ENCODE measurements at regions not wholly inside any gene's neighbourhood (a gene's known extent, or its start where the extent isn't known, plus 50 kb on each side); places are given as distances from the start of the nearest gene placed in this dataset.

DNA sequence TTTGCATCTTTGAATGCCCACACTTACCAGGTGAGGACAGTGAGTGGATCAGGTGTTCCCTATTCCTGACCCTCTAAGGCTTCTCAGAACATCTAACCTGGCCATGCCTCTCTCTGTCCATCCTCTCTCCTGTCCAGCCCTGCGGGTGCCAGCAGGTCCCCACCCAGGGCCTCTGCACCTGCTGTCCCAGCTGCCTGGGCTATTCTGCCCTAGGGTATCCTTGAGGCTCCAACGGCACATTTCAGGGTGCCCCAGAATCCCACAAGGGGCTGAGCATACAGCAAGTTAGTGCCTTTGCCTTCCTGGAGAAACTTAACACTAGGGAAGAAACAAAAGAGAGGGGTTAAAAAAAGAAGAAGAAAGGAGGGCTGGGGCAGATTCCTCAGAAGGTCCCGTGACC is 107.4 kb downstream of the UNCX start:
- no peak for ATAC-seq
- peaks cover 5 to 32% (median 12%) of the 10 kb centered on the region in 3 donors for H3K27me3 ChIP-seq
- in situ Hi-C loops (cut with MboI; ENCODE audit: low sequenced_read_pairs in 4 of 4) = no loop called here
- no peak overlapping the region for H3K4me3 ChIP-seq
- intact Hi-C loops (cut with DNase I; ENCODE audit: low total_unique reads) = no loop called here
- no peak for TF ChIP-seq POLR2A (IDR thresholded peaks at IDR 0.05)
- TF ChIP-seq, protein P1, sequence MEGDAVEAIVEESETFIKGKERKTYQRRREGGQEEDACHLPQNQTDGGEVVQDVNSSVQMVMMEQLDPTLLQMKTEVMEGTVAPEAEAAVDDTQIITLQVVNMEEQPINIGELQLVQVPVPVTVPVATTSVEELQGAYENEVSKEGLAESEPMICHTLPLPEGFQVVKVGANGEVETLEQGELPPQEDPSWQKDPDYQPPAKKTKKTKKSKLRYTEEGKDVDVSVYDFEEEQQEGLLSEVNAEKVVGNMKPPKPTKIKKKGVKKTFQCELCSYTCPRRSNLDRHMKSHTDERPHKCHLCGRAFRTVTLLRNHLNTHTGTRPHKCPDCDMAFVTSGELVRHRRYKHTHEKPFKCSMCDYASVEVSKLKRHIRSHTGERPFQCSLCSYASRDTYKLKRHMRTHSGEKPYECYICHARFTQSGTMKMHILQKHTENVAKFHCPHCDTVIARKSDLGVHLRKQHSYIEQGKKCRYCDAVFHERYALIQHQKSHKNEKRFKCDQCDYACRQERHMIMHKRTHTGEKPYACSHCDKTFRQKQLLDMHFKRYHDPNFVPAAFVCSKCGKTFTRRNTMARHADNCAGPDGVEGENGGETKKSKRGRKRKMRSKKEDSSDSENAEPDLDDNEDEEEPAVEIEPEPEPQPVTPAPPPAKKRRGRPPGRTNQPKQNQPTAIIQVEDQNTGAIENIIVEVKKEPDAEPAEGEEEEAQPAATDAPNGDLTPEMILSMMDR (IDR thresholded peaks at IDR 0.05 in 4 of 5, conservative IDR thresholded peaks at IDR 0.05 in 1 of 5) = no peak
- no peak for DNase-seq
- H3K36me3 ChIP-seq = no peaks in the 10 kb centered on the region
- H3K4me1 ChIP-seq = no peaks in the 10 kb centered on the region
- no peaks in the 10 kb centered on the region for H3K9me3 ChIP-seq
- H3K27ac ChIP-seq = no peak overlapping the region

DNA sequence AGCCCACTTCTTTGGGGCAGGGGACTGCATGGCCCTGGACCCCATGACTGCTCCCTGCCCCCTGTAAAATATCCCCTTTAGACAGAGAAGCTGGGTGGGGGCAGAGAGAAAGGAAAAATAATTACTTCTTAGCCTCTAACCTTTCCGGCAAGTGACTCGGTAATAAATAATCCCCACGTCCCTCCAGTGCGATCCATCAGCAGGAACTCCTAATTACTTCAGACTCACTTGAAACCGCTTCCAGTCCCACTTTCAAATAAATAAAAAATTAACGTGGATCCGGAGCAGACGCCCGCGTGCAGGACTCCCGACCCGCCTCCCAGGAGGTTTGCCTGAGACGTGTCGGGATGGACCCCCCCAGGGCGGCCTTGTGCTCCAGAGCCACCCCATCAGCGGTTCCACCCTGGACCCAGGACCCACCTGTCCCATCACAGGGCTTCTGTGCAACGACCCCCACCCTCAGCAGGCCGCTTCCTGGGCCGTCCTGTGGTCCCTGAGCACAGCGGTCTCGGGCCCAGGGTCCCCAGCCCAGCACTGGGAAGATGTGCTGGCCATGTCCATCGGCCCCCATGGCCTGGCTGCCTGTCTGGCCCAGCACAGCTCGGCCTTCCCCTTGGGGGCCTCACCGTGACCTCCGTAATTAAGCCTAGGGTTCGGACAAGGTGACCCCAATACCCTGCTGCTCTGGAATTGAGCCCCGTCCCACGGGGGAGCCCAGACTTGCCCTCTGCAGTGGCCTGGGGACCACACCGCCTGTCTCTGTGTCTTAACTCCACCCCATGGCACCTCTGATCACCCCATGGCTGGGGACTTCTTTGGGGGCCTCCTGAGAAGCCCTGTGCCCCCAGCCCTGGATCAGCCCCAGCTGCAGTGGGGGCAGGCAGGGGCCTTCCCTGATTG is 108.0 kb downstream of the UNCX start:
- intact Hi-C loops (cut with DNase I; ENCODE audit: low total_unique reads) (no loop called here), in situ Hi-C loops (cut with MboI; ENCODE audit: low sequenced_read_pairs in 4 of 4) (no loop called here)
- ATAC-seq (no peak), DNase-seq (no peak)
- H3K27me3 ChIP-seq = peaks cover 10 to 27% (median 12%) of the 10 kb centered on the region in 3 donors
- no peaks in the 10 kb centered on the region for H3K36me3 ChIP-seq
- no peak overlapping the region for H3K4me3 ChIP-seq
- no peaks in the 10 kb centered on the region for H3K9me3 ChIP-seq
- no peak for TF ChIP-seq POLR2A (IDR thresholded peaks at IDR 0.05)
- TF ChIP-seq, protein P1 (IDR thresholded peaks at IDR 0.05 in 4 of 5, conservative IDR thresholded peaks at IDR 0.05 in 1 of 5) = no peak
- H3K4me1 ChIP-seq = no peaks in the 10 kb centered on the region
- no peak overlapping the region for H3K27ac ChIP-seq

DNA sequence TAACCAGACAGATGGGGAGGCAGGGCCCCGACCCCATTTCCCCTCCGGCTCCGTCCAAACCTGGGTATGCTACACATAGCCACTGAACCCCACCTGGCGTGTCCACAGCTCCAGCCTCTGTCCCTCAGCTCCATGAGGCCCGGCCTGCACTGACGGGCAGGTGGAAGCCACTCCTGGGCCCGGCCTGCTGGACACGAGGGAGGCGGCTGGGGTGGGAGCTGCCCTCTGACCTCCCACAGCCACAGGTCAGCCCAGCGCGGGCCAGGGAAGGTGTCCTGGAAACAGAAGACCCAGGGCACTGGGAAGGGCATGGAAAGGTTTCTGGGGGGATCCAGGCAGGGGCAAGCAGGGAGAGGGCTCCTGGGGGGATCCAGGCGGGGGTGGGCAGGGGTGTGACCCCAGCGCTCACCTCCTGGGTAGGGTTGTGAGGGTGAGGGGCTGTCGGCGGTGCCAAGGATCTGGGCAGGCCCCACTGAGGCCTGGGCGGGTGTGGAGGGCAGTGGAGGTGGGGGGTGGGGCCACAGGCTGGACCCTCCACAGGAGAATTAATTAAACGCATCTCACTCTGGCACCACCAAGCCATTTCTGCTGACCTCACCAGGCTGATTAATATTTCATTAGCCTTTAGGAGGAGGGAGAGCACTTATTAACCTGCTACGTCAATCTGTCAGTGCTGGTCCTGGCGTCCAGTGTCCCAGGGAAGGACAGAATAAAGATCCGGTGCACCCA is 108.9 kb downstream of the UNCX start:
- Histone ChIP-seq H3K9me3 (no peaks in the 10 kb centered on the region), H3K4me3 (no peak overlapping the region), H3K4me1 (no peaks in the 10 kb centered on the region), H3K27me3 (peaks cover 18 to 24% (median 19%) of the 10 kb centered on the region in 3 donors), H3K36me3 (no peaks in the 10 kb centered on the region), H3K27ac (no peak overlapping the region)
- no peak for TF ChIP-seq POLR2A (IDR thresholded peaks at IDR 0.05)
- TF ChIP-seq, protein P1 (IDR thresholded peaks at IDR 0.05 in 4 of 5, conservative IDR thresholded peaks at IDR 0.05 in 1 of 5) = no peak
- in situ Hi-C loops (cut with MboI; ENCODE audit: low sequenced_read_pairs in 4 of 4) (no loop called here), intact Hi-C loops (cut with DNase I; ENCODE audit: low total_unique reads) (no loop called here)
- no peak for DNase-seq
- ATAC-seq = no peak

DNA sequence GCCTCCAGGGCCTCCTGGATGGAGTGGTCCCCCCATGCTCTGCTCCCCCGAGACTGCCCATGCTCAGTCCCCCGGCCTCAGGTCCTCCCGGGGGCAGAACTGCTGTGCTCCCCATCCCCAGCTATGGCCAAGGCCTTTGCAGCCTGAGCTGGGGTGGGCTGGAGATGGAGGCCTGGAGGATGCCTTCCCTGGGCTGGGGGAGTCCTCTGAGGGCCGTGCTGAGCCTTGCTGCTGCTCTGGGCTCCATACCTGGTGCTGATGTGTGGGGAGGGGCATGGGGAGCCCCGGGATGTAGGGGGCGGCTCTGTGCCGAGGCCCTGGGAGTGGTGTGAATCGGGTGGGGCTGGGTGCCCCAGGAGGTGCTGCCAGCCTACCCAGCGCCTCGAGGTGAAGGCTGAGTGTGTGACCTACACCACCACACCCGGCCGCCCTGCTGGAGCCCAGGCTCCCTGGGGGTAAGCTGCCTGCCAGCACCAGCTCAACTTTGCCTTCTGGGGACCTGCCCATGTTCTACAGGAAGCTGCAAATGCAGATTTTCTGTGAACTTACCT is 109.5 kb downstream of the UNCX start:
- Histone ChIP-seq H3K27me3 (peaks cover 22 to 24% (median 24%) of the 10 kb centered on the region in 3 donors), H3K4me1 (no peaks in the 10 kb centered on the region), H3K9me3 (no peaks in the 10 kb centered on the region), H3K27ac (no peak overlapping the region), H3K4me3 (no peak overlapping the region), H3K36me3 (no peaks in the 10 kb centered on the region)
- ATAC-seq = no peak
- intact Hi-C loops (cut with DNase I; ENCODE audit: low total_unique reads) (no loop called here), in situ Hi-C loops (cut with MboI; ENCODE audit: low sequenced_read_pairs in 4 of 4) (no loop called here)
- no peak for DNase-seq
- TF ChIP-seq POLR2A (IDR thresholded peaks at IDR 0.05) = no peak
- TF ChIP-seq, protein P1 (IDR thresholded peaks at IDR 0.05 in 4 of 5, conservative IDR thresholded peaks at IDR 0.05 in 1 of 5) = no peak

Measured in gastrocnemius medialis (tissue), 4 donors.